Heart left ventricle (tissue), 13 donors: ENCODE measurements at regions not wholly inside any gene's neighbourhood (a gene's known extent, or its start where the extent isn't known, plus 50 kb on each side); places are given as distances from the start of the nearest gene placed in this dataset.

Experiments used
- CTCF ChIP-seq, 12 donors: fragments of 200-600 bp; sonication (generic) in 4 of 12; IDR thresholded peaks; one replicate each; pipeline versions ENCODE4 v1.5.0 to v1.8.0; 2018 to 2022; ENCODE audit warnings: antibody characterized with exemption in 12 of 12, mild to moderate bottlenecking in 5 of 12
- POLR2A ChIP-seq, 2 donors: fragments of 450-650 bp; IDR thresholded peaks; one replicate each; pipeline ENCODE4 v1.6.1; 2017; ENCODE audit warnings: antibody characterized with exemption in 2 of 2, mild to moderate bottlenecking in 2 of 2, moderate library complexity in 2 of 2
- donor health status: ischemic (EF 13 %, LVEDD 7.1; RV severe dilation, severe dysfunction).
- donor health status: DM: no; HTN: yes; CAD: no.
- donor health status: DM: no; HTN: no; CAD: no.
- donor health status: ischemic (EF 25% LVEDD 6.9; RV normal size, moderate dysfunction).
- donor health status: ischemic (EF 25% LVEDD 5.7; RV mildly dilated, moderate dysfunction).
- donor health status: ischemic (EF 35%, LVEDD 5.7; RV mildly dilated, moderate dysfunction).
- donor health status: nonischemic (EF 11% LVEDD 7.7; RV severe dilation, severe dysfunction).
- donor health status: DM: yes; HTN: yes; CAD: no.
- donor health status: PGD.
- donor health status: ischemic (EF 29% LVEDD 5.4; RV normal size, mild dysfunction).
- donor health status: nonischemic (EF 23%, LVEDD 6.1; RV moderate dilation, normal function).

- TF ChIP-seq CTCF (IDR thresholded peaks at IDR 0.05) (no peak), POLR2A (IDR thresholded peaks at IDR 0.05) (no peak)
Observed at GRCh38 chr15:98120561-98120960, 160.1 kb downstream of the ARRDC4 start.
